MM.1S (cell line): ENCODE measurements at regions not wholly inside any gene's neighbourhood (a gene's known extent, or its start where the extent isn't known, plus 50 kb on each side); places are given as distances from the start of the nearest gene placed in this dataset.

Experiments
- EZH2 ChIP-seq: fragments of 300-600 bp; sonication (generic); optimal IDR thresholded peaks from 2 replicates; pipeline ENCODE3; 2017; ENCODE audit warnings: low read depth, mild to moderate bottlenecking, antibody characterized with exemption, low read length, mixed read lengths
- TF ChIP-seq, protein P1 (sequence below): fragments of 300-600 bp; sonication (generic); IDR thresholded peaks from 2 replicates; pipeline ENCODE4 v1.5.1; 2016; ENCODE audit warnings: antibody characterized with exemption, low read length, mixed read lengths

DNA sequence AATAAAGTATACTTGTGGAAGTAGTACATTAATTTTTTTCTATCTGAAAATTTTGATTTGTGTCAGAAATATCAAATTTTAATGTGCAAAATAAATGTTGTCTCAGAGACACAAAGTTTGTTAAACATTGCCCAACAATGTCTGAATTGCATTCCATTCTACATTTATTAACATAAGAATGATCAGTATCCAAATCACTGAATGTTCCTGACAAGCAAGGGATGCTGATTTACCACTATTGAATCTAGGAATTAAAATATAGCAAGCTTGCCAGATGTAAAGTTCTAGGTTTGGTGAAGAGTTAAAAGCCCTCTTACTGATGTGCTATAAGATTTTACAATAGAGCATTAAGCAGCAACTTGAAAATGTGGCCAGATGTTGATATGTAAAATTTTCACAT lies 489.2 kb upstream of the CTSO start:
- TF ChIP-seq EZH2 = no peak
- TF ChIP-seq, protein P1, sequence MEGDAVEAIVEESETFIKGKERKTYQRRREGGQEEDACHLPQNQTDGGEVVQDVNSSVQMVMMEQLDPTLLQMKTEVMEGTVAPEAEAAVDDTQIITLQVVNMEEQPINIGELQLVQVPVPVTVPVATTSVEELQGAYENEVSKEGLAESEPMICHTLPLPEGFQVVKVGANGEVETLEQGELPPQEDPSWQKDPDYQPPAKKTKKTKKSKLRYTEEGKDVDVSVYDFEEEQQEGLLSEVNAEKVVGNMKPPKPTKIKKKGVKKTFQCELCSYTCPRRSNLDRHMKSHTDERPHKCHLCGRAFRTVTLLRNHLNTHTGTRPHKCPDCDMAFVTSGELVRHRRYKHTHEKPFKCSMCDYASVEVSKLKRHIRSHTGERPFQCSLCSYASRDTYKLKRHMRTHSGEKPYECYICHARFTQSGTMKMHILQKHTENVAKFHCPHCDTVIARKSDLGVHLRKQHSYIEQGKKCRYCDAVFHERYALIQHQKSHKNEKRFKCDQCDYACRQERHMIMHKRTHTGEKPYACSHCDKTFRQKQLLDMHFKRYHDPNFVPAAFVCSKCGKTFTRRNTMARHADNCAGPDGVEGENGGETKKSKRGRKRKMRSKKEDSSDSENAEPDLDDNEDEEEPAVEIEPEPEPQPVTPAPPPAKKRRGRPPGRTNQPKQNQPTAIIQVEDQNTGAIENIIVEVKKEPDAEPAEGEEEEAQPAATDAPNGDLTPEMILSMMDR = no peak
